H1 (cell line): ENCODE measurements at regions not wholly inside any gene's neighbourhood (a gene's known extent, or its start where the extent isn't known, plus 50 kb on each side); places are given as distances from the start of the nearest gene placed in this dataset.

Experiments
- EZH2 ChIP-seq: fragments of 200-600 bp; sonication (generic); IDR thresholded peaks from 2 replicates; pipeline ENCODE4 v1.7.1; 2012; ENCODE audit warnings: low read depth, mild to moderate bottlenecking, moderate library complexity, low read length, inconsistent platforms; ENCODE audit not compliant: severe bottlenecking
- MAFK ChIP-seq: IDR thresholded peaks from 2 replicates; pipeline ENCODE4 v1.6.1; 2012; ENCODE audit warnings: low read depth, mild to moderate bottlenecking, improper control_type of control experiment, low read length
- SP1 ChIP-seq: IDR thresholded peaks from 2 replicates; pipeline ENCODE4 v1.6.1; 2011; ENCODE audit warnings: low read depth, low read length
- SRF ChIP-seq: IDR thresholded peaks from 2 replicates; pipeline ENCODE4 v1.6.1; 2011; ENCODE audit warnings: mild to moderate bottlenecking, low read depth, low read length, moderate library complexity
- YY1 ChIP-seq: IDR thresholded peaks from 2 replicates; pipeline ENCODE4 v1.6.1; 2011; ENCODE audit warnings: low read depth, mild to moderate bottlenecking, low read length
- TF ChIP-seq, protein P1 (sequence below), 3 experiments: IDR thresholded peaks; 1 replicate in 2 of 3; 2 replicates in 1 of 3; pipeline versions ENCODE4 v1.5.1 to v1.6.1; 2011; ENCODE audit warnings: low read length in 3 of 3, mild to moderate bottlenecking in 3 of 3, inconsistent platforms in 2 of 3, low read depth in 1 of 3, moderate library complexity in 1 of 3; ENCODE audit not compliant: insufficient read depth in 1 of 3; ENCODE audit errors: control extremely low read depth in 1 of 3

DNA sequence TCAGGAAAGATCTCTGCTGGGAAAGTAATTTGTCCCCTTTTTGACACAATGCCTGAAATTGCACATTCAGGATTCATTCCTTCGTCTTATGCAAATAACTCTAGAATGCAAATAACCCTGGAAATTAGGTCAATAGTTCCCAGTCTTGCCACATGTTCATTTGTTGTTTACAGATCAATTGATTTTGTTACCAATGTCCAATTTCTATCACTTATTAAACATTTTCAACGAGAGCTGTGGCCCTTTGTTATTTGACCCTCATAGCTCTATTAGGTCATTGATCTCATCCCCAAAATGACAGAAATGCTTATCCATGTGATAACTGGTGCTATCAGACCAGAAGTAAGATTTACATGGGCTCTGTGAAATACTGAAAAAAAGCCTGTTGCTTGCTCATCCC is 275.3 kb upstream of the REG3G start:
- TF ChIP-seq SP1 (no peak), EZH2 (no peak), SRF (no peak), YY1 (no peak), MAFK (no peak)
- TF ChIP-seq, protein P1, sequence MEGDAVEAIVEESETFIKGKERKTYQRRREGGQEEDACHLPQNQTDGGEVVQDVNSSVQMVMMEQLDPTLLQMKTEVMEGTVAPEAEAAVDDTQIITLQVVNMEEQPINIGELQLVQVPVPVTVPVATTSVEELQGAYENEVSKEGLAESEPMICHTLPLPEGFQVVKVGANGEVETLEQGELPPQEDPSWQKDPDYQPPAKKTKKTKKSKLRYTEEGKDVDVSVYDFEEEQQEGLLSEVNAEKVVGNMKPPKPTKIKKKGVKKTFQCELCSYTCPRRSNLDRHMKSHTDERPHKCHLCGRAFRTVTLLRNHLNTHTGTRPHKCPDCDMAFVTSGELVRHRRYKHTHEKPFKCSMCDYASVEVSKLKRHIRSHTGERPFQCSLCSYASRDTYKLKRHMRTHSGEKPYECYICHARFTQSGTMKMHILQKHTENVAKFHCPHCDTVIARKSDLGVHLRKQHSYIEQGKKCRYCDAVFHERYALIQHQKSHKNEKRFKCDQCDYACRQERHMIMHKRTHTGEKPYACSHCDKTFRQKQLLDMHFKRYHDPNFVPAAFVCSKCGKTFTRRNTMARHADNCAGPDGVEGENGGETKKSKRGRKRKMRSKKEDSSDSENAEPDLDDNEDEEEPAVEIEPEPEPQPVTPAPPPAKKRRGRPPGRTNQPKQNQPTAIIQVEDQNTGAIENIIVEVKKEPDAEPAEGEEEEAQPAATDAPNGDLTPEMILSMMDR (IDR thresholded peaks at IDR 0.05; ENCODE audit: control extremely low read depth in 1 of 3, insufficient read depth in 1 of 3, low read depth in 1 of 3, low read length in 3 of 3): no peak
